SH-SY5Y (cell line): ENCODE measurements at regions not wholly inside any gene's neighbourhood (a gene's known extent, or its start where the extent isn't known, plus 50 kb on each side); places are given as distances from the start of the nearest gene placed in this dataset.

ENCODE experiments used
- GATA2 ChIP-seq: IDR thresholded peaks from 2 replicates; pipeline ENCODE4 v1.6.1; 2011; ENCODE audit warnings: mild to moderate bottlenecking, low read depth, low read length
- GATA3 ChIP-seq: IDR thresholded peaks from 2 replicates; pipeline ENCODE4 v1.6.1; 2011; ENCODE audit warnings: low read depth, mild to moderate bottlenecking, low read length, moderate library complexity

DNA sequence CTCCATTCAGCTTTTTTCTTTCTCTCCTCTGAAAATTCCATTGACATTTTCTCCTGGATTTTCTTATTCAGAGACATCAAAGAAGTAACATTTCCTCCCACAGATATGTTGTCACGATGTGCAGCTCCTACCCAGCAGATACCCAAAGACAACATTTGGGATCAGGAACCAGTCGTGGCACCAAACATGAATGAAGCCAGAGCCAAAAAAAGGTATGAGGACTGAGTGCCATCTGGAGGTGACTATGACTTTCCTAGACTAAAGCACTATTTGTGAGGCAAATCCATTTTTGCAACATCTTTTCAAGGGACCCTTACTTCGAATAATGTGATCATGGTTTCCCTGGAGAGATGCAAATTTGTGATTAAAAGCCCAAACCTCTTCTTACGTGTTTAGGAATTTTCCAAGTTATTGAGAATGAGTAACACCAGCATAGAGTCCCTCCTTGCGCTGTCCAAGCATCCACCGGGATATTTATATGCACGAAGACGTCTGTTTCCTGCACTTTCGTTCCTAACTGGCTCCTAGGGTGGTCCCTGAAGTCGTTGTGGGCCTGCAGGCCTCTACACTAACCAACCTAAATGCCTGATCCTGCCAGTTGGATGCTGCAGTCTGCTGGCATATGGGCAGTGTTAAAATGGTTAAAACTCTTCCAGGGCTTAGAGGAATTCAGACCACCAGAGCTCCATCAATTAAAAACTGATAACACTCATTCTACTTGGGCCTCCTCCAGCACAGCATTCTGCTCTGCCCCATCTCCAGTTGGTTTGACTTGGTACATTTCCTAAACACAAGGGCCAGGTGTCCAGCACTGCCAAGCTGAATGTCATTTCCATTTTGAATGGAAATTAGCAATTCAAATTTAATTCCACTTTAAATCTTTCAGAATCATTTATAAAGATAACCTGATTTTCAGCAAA, 256.6 kb downstream of the C6orf118 start:
- TF ChIP-seq GATA2 (no peak), GATA3 (no peak)
